T-cell (primary cell): ENCODE measurements at regions not wholly inside any gene's neighbourhood (a gene's known extent, or its start where the extent isn't known, plus 50 kb on each side); places are given as distances from the start of the nearest gene placed in this dataset.

ENCODE experiments used
- ATAC-seq, 4 experiments: fragments of 200-7000 bp in 3 of 4; fragments of 150-1000 bp in 1 of 4; cut with Tn5 transposase; replicated peaks in 1 of 4; 1 replicate in 3 of 4; 2 replicates in 1 of 4; pipeline ENCODE4 v1.10.0; 2021; ENCODE audit warnings: moderate library complexity in 3 of 4, mild to moderate bottlenecking in 2 of 4, moderate number of reproducible peaks in 1 of 4
- CTCF ChIA-PET, 2 donors: fragments of 300-600 bp; sonication (Branson Sonifier 250); formaldehyde crosslinking; loops; one replicate each; lab custom pipeline; 2022; ENCODE audit warnings: antibody characterized with exemption in 2 of 2; lab: Charles Lee
- POLR2A ChIA-PET, 2 donors: fragments of 300-600 bp; sonication (Branson Sonifier 250); formaldehyde crosslinking; loops; one replicate each; lab custom pipeline; 2022; ENCODE audit warnings: antibody characterized with exemption in 2 of 2; lab: Charles Lee
- DNase-seq, 35 experiments: peaks; one replicate each; pipeline versions ENCODE4 v3.0.0 to v3.0.0-alpha.2; 2013 to 2023
- H3K27ac ChIP-seq: one replicate; pipeline ENCODE4 v1.5.1; 2013; ENCODE audit warnings: low read length
- H3K27me3 ChIP-seq, 2 experiments: replicated peaks in 1 of 2; 1 replicate in 1 of 2; 2 replicates in 1 of 2; pipeline versions ENCODE4 v1.6.1 to v1.7.0; 2013; ENCODE audit warnings: low read length in 1 of 2, mixed read lengths in 1 of 2; ENCODE audit not compliant: control insufficient read depth in 2 of 2, insufficient read depth in 2 of 2; ENCODE audit errors: extremely low read depth in 1 of 2
- H3K36me3 ChIP-seq, 2 donors: 1 replicate in 1 of 2; 2 replicates in 1 of 2; pipeline versions ENCODE4 v1.6.1 to v1.7.0; 2013; ENCODE audit warnings: low read length in 1 of 2; ENCODE audit not compliant: control insufficient read depth in 2 of 2, insufficient read depth in 1 of 2; ENCODE audit errors: extremely low read depth in 1 of 2
- H3K4me1 ChIP-seq, 2 experiments: 1 replicate in 1 of 2; 2 replicates in 1 of 2; pipeline versions ENCODE4 v1.6.1 to v1.7.0; 2013; ENCODE audit warnings: low read length in 2 of 2, mixed read lengths in 1 of 2; ENCODE audit not compliant: insufficient read depth in 2 of 2, control insufficient read depth in 1 of 2; ENCODE audit errors: extremely low read depth in 1 of 2
- H3K4me3 ChIP-seq, 2 donors: 1 replicate in 1 of 2; 2 replicates in 1 of 2; pipeline versions ENCODE4 v1.5.1 to v1.7.0; 2013; ENCODE audit warnings: mild to moderate bottlenecking in 2 of 2, low read length in 1 of 2, moderate library complexity in 1 of 2; ENCODE audit not compliant: control insufficient read depth in 1 of 2; ENCODE audit errors: extremely low read depth in 1 of 2
- H3K9me3 ChIP-seq: 2 replicates; pipeline ENCODE4 v1.7.0; 2013
- H3K27ac Mint-ChIP-seq, 2 donors: one replicate each; pipeline ENCODE4 v1.8.0; 2020 to 2021; ENCODE audit warnings: mild to moderate bottlenecking in 2 of 2, mixed read lengths in 2 of 2
- H3K27me3 Mint-ChIP-seq, 2 donors: one replicate each; pipeline ENCODE4 v1.8.0; 2021 to 2022; ENCODE audit warnings: mixed read lengths in 2 of 2
- H3K36me3 Mint-ChIP-seq: one replicate; pipeline ENCODE4 v1.8.0; 2021; ENCODE audit warnings: mixed read lengths
- H3K4me1 Mint-ChIP-seq, 3 donors: one replicate each; pipeline ENCODE4 v1.8.0; 2020 to 2022; ENCODE audit warnings: mixed read lengths in 3 of 3, mild to moderate bottlenecking in 1 of 3
- H3K4me3 Mint-ChIP-seq, 3 donors: one replicate each; pipeline ENCODE4 v1.8.0; 2020 to 2022; ENCODE audit warnings: mild to moderate bottlenecking in 3 of 3, mixed read lengths in 3 of 3, moderate library complexity in 3 of 3
- H3K9me3 Mint-ChIP-seq, 3 donors: one replicate each; pipeline ENCODE4 v1.8.0; 2020 to 2022; ENCODE audit warnings: mixed read lengths in 3 of 3
- WGBS: methylation state at CpG from one replicate; pipeline ENCODE4 v1.1.5; 2013; ENCODE audit warnings: missing lambda C conversion rate; ENCODE audit not compliant: insufficient coverage; 5-methylcytosine and 5-hydroxymethylcytosine counted together

DNA sequence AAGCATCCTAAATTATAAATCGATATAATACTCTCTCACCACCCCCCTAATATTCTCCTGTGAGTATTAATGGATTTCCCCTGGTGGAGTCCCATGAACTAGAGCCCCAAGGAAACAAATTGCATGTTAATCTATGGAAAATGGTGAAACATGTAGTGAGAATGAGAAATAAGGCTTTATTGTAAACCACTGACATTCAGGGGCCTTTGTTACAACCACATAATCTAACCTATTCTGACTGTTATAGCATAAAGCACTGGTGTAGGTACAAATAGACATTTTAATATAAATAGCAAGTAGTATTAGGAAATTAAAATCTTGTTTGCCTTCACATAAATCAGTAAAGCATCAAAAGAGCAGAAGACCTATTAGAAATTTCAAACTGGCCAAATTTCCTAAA is 65.3 kb upstream of the TLK1 start:
- H3K4me3 ChIP-seq, result no peak overlapping the region
- H3K36me3 ChIP-seq, result no peaks in the 10 kb centered on the region
- ChIA-PET POLR2A (no interaction called here), CTCF (no interaction called here)
- Mint-ChIP-seq H3K27ac (no peak overlapping the region), H3K36me3 (no peaks in the 10 kb centered on the region), H3K9me3 (no peaks in the 10 kb centered on the region), H3K4me1 (no peaks in the 10 kb centered on the region), H3K27me3 (peaks cover 0 to 5% of the 10 kb centered on the region in 2 donors), H3K4me3 (no peak overlapping the region)
- H3K27me3 ChIP-seq, result no peaks in the 10 kb centered on the region
- WGBS, result no CpG with 5 or more reads among the region's 1 CpG
- H3K27ac ChIP-seq, result no peak overlapping the region
- H3K9me3 ChIP-seq, result no peaks in the 10 kb centered on the region
- DNase-seq (no peak), ATAC-seq (no peak)
- H3K4me1 ChIP-seq, result no peaks in the 10 kb centered on the region

DNA sequence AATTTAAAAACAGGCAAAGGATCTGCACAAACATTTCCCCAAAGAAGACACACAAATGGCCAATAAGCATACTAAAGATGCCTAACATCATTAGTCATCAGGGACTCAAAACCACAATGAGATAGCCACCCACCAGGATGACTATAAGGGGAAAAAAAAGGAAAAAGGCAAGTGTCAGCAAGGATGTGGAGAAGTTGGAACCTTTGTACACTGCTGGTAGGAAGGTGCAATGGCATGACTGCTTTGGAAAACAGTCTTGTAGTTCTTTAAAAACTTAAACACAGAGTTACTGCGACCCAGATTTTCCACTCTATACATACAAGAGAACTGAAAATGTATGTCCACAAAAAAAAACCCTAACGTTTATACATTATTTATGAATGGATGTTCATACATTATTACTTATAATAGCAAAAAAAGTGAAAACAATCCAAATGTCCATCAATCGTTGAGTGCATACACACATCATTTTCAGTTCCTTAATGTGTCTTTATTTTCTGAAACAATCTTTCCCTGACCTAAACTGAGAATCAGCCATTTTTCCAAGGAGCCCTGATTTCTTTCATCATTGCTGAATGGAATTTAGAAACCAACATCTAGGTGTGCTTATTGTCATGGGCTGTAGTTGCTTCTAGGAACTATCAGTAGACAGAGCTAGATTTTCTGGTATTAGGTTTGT is 64.7 kb upstream of the TLK1 start:
- no CpG with 5 or more reads among the region's 3 CpGs for WGBS

DNA sequence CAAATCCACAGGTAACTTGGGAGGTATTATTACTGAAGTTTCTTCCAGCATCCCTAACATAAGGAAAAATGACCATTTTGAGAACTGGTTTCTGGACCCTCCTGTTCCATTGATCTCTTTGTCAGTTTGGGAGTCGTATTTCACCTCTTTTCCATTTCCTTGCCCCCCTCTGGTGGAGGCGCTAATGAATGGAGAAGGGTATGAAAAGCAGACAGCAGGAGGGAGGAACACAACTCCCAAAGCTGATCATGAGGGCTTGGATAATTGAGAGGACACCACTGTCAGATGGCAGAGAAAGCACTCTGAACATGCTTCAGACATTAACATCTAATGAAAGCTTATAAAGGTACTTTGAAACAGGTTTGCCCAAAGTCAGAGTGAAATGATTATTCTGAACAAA is 56.6 kb upstream of the TLK1 start:
- Mint-ChIP-seq H3K27me3 (no peaks in the 10 kb centered on the region), H3K27ac (no peak overlapping the region), H3K4me3 (no peak overlapping the region), H3K9me3 (peaks cover 3 to 7% (median 6%) of the 10 kb centered on the region in 3 donors), H3K36me3 (peaks cover 6% of the 10 kb centered on the region), H3K4me1 (peaks cover 0 to 3% (median 3%) of the 10 kb centered on the region in 3 donors)
- Histone ChIP-seq H3K36me3 (no peaks in the 10 kb centered on the region), H3K4me3 (no peak overlapping the region), H3K27ac (no peak overlapping the region), H3K27me3 (no peaks in the 10 kb centered on the region), H3K9me3 (no peaks in the 10 kb centered on the region), H3K4me1 (no peaks in the 10 kb centered on the region)
- POLR2A ChIA-PET, result no interaction called here
- WGBS, result no CpG with 5 or more reads among the region's 2 CpGs
- CTCF ChIA-PET, result no interaction called here
- DNase-seq (no peak), ATAC-seq (no peak)

More for the DNA sequence above, 64.7 kb upstream of the TLK1 start:
- Histone ChIP-seq H3K9me3 (no peaks in the 10 kb centered on the region), H3K36me3 (no peaks in the 10 kb centered on the region), H3K27ac (no peak overlapping the region), H3K4me3 (no peak overlapping the region), H3K27me3 (no peaks in the 10 kb centered on the region), H3K4me1 (no peaks in the 10 kb centered on the region)
- H3K4me3 Mint-ChIP-seq, result no peak overlapping the region
- no peaks in the 10 kb centered on the region for H3K9me3 Mint-ChIP-seq
- no peaks in the 10 kb centered on the region for H3K4me1 Mint-ChIP-seq
- H3K27me3 Mint-ChIP-seq, result peaks cover 0 to 5% of the 10 kb centered on the region in 2 donors
- H3K36me3 Mint-ChIP-seq, result no peaks in the 10 kb centered on the region
- ChIA-PET POLR2A (no interaction called here), CTCF (no interaction called here)
- H3K27ac Mint-ChIP-seq, result no peak overlapping the region
- DNase-seq (no peak), ATAC-seq (no peak)

DNA sequence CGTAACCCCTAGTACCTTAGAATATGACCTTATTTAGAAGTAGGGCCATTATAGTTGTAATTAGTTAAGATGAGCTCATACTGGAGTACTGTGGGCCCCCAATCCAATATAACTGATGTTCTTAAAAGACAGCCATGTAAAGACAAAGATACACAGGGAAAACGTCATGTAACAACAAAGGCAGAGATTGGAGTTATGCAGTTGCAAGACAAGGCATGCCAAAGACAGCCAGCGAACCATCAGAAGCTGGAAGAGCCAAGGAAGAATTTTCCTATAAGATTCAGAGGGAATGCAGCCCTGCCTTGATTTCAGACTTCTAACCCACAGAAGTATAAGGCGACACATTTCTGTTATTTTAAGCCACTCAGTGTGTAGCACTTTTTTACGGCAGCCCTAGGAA is 55.9 kb upstream of the TLK1 start:
- Mint-ChIP-seq H3K4me3 (no peak overlapping the region), H3K27ac (no peak overlapping the region), H3K4me1 (peaks cover 0 to 5% (median 4%) of the 10 kb centered on the region in 3 donors), H3K36me3 (peaks cover 6% of the 10 kb centered on the region), H3K27me3 (no peaks in the 10 kb centered on the region), H3K9me3 (peaks cover 3 to 7% (median 6%) of the 10 kb centered on the region in 3 donors)
- H3K27me3 ChIP-seq, result no peaks in the 10 kb centered on the region
- 81% methylated on average over 2 of the region's 5 CpGs for WGBS
- no peak for DNase-seq
- ChIA-PET POLR2A (no interaction called here), CTCF (no interaction called here)
- no peaks in the 10 kb centered on the region for H3K36me3 ChIP-seq
- peaks cover 0 to 4% of the 10 kb centered on the region in 2 experiments for H3K4me1 ChIP-seq
- H3K4me3 ChIP-seq, result no peak overlapping the region
- H3K27ac ChIP-seq, result no peak overlapping the region
- H3K9me3 ChIP-seq, result no peaks in the 10 kb centered on the region
- ATAC-seq, result no peak

DNA sequence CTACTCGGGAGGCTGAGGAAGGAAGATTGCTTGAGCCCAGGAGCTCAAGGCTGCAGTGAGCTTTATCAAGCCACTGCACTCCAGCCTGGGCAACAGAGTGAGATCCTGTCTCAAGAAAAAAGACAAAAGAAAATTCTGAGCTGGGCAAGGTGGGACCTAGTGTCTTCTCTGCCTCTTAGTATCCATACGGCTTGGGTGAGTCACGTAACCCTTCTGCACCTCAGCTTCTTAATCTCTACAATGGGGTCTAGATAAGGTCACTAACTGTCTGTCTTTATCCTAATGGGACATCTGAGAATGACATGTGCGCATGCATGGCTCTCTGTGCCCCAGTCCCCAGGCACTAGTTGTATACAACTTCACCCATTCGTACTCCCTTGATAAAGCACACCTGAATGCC is 53.4 kb upstream of the TLK1 start:
- peaks cover 14 to 21% (median 21%) of the 10 kb centered on the region in 3 donors for H3K4me1 Mint-ChIP-seq
- 100% methylated on average over 1 of the region's 5 CpGs for WGBS
- H3K27me3 Mint-ChIP-seq, result no peaks in the 10 kb centered on the region
- Histone ChIP-seq H3K4me3 (no peak overlapping the region), H3K27me3 (no peaks in the 10 kb centered on the region), H3K9me3 (no peaks in the 10 kb centered on the region), H3K36me3 (no peaks in the 10 kb centered on the region), H3K27ac (no peak overlapping the region), H3K4me1 (peaks cover 8 to 14% of the 10 kb centered on the region in 2 experiments)
- H3K36me3 Mint-ChIP-seq, result peaks cover 3% of the 10 kb centered on the region
- ATAC-seq (no peak), DNase-seq (no peak)
- peaks cover under 1 to 4% (median 3%) of the 10 kb centered on the region in 3 donors for H3K9me3 Mint-ChIP-seq
- ChIA-PET POLR2A (interaction anchor here in 1 of 2 donors (0.6 to 0.7 kb wide), 2 partner anchors 81 to 238 kb away, joined by 3 to 5 read pairs; no protein-coding TSS in a partner anchor), CTCF (interaction anchor here (0.7 to 1.2 kb wide), 2 partner anchors 21 to 55 kb away, joined by 3 read pairs; no protein-coding TSS in a partner anchor)
- no peak overlapping the region for H3K27ac Mint-ChIP-seq
- H3K4me3 Mint-ChIP-seq, result no peak overlapping the region

DNA sequence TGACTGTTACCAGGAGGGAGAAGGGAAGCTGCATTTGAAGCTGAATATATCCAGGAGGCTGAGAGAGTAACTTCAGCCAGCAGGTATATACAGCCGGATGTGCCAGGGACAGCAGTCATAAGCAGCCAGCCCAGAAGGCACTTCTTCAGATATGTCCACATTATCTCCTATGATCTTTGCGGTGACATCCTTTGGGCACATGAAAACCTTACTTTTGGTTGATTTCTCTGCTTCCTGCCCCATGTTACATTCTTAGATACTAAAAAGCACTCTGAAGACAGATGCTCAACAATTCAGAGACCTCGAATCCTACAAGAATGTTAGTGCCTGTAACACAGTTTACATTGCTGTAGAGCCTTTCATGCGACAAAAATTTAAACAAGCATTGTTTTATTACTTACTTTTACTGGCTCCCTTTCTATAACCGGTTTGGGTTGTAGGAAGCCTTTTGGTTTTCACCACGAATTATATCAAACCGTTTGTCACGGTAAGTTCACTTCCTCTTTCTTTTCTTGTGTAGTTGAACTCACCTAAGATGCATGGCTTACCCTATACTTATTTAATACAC is 50.3 kb upstream of the TLK1 start:
- CTCF ChIA-PET, result interaction anchor here (0.6 to 0.7 kb wide), 2 partner anchors 124 to 334 kb away, joined by 5 to 6 read pairs; no protein-coding TSS in a partner anchor
- H3K4me3 Mint-ChIP-seq, result peak overlapping the region; percentile 65 to 72 (median 72)
- ATAC-seq, result peak; percentile 91 to 98 (median 96)
- peak overlapping the region; percentile 90 to 95 for H3K27ac Mint-ChIP-seq
- peak overlapping the region; percentile 29 to 39 for H3K4me3 ChIP-seq
- H3K4me1 ChIP-seq, result peaks cover 8 to 14% of the 10 kb centered on the region in 2 experiments
- 0% methylated on average over 3 of the region's 8 CpGs for WGBS
- H3K4me1 Mint-ChIP-seq, result peaks cover 14 to 24% (median 21%) of the 10 kb centered on the region in 3 donors
- H3K27ac ChIP-seq, result peak overlapping the region; percentile 68
- no peaks in the 10 kb centered on the region for H3K27me3 ChIP-seq
- no peaks in the 10 kb centered on the region for H3K36me3 ChIP-seq
- peak in 33 of 35 experiments; percentile 11 to 65 (median 32) for DNase-seq
- POLR2A ChIA-PET, result interaction anchor here in 1 of 2 donors (0.6 kb wide), 1 partner anchor 239 kb away, joined by 9 read pairs; no protein-coding TSS in a partner anchor
- H3K9me3 Mint-ChIP-seq, result no peaks in the 10 kb centered on the region
- H3K36me3 Mint-ChIP-seq, result no peaks in the 10 kb centered on the region
- H3K27me3 Mint-ChIP-seq, result no peaks in the 10 kb centered on the region
- H3K9me3 ChIP-seq, result no peaks in the 10 kb centered on the region
